Ectodermal cell (in vitro differentiated cells): ENCODE measurements at regions not wholly inside any gene's neighbourhood (a gene's known extent, or its start where the extent isn't known, plus 50 kb on each side); places are given as distances from the start of the nearest gene placed in this dataset.

Experiments used
- H3K27ac ChIP-seq: 2 replicates; pipeline ENCODE4 v1.7.0; 2013; ENCODE audit warnings: mild to moderate bottlenecking, low read depth, low read length; ENCODE audit not compliant: insufficient read depth, poor library complexity, severe bottlenecking
- H3K27me3 ChIP-seq: 2 replicates; pipeline ENCODE4 v1.7.0; 2013; ENCODE audit warnings: mild to moderate bottlenecking, low read length; ENCODE audit not compliant: insufficient read depth, control insufficient read depth, poor library complexity, severe bottlenecking
- H3K36me3 ChIP-seq: one replicate; pipeline ENCODE4 v1.7.0; 2013; ENCODE audit warnings: low read length; ENCODE audit not compliant: control insufficient read depth, insufficient read depth
- H3K4me1 ChIP-seq: one replicate; pipeline ENCODE4 v1.7.0; 2013; ENCODE audit warnings: low read length; ENCODE audit not compliant: control insufficient read depth, insufficient read depth
- H3K4me3 ChIP-seq: 2 replicates; pipeline ENCODE4 v1.7.0; 2013; ENCODE audit warnings: low read depth, low read length, control low read depth; ENCODE audit not compliant: insufficient read depth
- H3K9me3 ChIP-seq: 2 replicates; pipeline ENCODE4 v1.7.0; 2013; ENCODE audit warnings: mild to moderate bottlenecking, low read length, moderate library complexity; ENCODE audit not compliant: control insufficient read depth
- WGBS, 2 experiments: methylation state at CpG; one replicate each; pipeline ENCODE4 v1.1.7; 2013; ENCODE audit warnings: missing lambda C conversion rate in 2 of 2; 5-methylcytosine and 5-hydroxymethylcytosine counted together

- H3K27ac ChIP-seq = no peak overlapping the region
- H3K4me1 ChIP-seq = peaks cover 11% of the 10 kb centered on the region
- 64 to 74% methylated on average over 3 to 4 of the region's 4 CpGs for WGBS, 2 experiments
- H3K36me3 ChIP-seq = no peaks in the 10 kb centered on the region
- no peaks in the 10 kb centered on the region for H3K27me3 ChIP-seq
- no peak overlapping the region for H3K4me3 ChIP-seq
- no peaks in the 10 kb centered on the region for H3K9me3 ChIP-seq
These were observed 153.8 kb downstream of the DEPDC1B start for GRCh38 chr5:60546207-60546606.

DNA sequence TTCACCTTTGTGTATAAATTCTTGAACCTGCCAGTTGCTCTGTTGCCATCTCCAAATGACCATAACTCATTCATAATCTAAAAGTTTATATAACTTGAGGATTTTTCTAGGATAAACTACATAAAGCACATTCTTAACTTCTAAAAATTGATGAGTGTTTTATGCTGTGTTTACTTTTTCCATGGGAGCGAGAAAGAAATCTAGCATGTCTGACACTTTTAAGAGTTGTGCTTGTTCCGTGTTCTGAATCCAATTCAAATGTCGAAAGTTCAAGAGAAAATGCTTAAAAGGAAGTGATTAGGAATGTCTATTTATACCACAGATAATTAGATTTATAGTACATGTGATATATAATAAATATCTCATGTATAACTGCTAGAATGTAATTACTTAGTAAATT lies 154.4 kb downstream of the DEPDC1B start:
- Histone ChIP-seq H3K27ac (no peak overlapping the region), H3K27me3 (no peaks in the 10 kb centered on the region), H3K9me3 (no peaks in the 10 kb centered on the region), H3K4me1 (peaks cover 13% of the 10 kb centered on the region), H3K36me3 (no peaks in the 10 kb centered on the region), H3K4me3 (no peak overlapping the region)
- WGBS, 2 experiments = 97 to 100% methylated on average over 2 of the region's 3 CpGs

GRCh38 chr5:60544142-60544541 lies 155.8 kb downstream of the DEPDC1B start:
- no peak overlapping the region for H3K27ac ChIP-seq
- H3K4me3 ChIP-seq = no peak overlapping the region
- H3K27me3 ChIP-seq = no peaks in the 10 kb centered on the region
- H3K9me3 ChIP-seq = no peaks in the 10 kb centered on the region
- no peaks in the 10 kb centered on the region for H3K36me3 ChIP-seq
- 100% methylated on average over 2 of the region's 2 CpGs; no CpG with 5 or more reads in 1 of the 2 experiments for WGBS, 2 experiments
- H3K4me1 ChIP-seq = peaks cover 13% of the 10 kb centered on the region

GRCh38 chr5:60541980-60542379 lies 158.0 kb downstream of the DEPDC1B start:
- Histone ChIP-seq H3K36me3 (no peaks in the 10 kb centered on the region), H3K27ac (no peak overlapping the region), H3K4me3 (no peak overlapping the region), H3K27me3 (no peaks in the 10 kb centered on the region), H3K4me1 (peaks cover 13% of the 10 kb centered on the region), H3K9me3 (no peaks in the 10 kb centered on the region)
- WGBS, 2 experiments = 70 to 89% methylated on average over 1 of the region's 2 CpGs

- H3K4me3 ChIP-seq = no peak overlapping the region
- no peaks in the 10 kb centered on the region for H3K27me3 ChIP-seq
- WGBS, 2 experiments = 47 to 50% methylated on average over 2 to 3 of the region's 5 CpGs
These were observed 158.8 kb downstream of the DEPDC1B start for GRCh38 chr5:60540856-60541805.

GRCh38 chr5:60538955-60539866 lies 160.8 kb downstream of the DEPDC1B start:
- 94 to 98% methylated on average over 1 of the region's 1 CpG for WGBS, 2 experiments
- H3K4me1 ChIP-seq = peaks cover 13% of the 10 kb centered on the region
- no peaks in the 10 kb centered on the region for H3K27me3 ChIP-seq
- no peak overlapping the region for H3K4me3 ChIP-seq
- no peaks in the 10 kb centered on the region for H3K9me3 ChIP-seq
- no peaks in the 10 kb centered on the region for H3K36me3 ChIP-seq
- no peak overlapping the region for H3K27ac ChIP-seq

More at GRCh38 chr5:60540856-60541805, 158.8 kb downstream of the DEPDC1B start:
- Histone ChIP-seq H3K27ac (no peak overlapping the region), H3K4me1 (peaks cover 13% of the 10 kb centered on the region), H3K9me3 (no peaks in the 10 kb centered on the region), H3K36me3 (no peaks in the 10 kb centered on the region)

- Histone ChIP-seq H3K27ac (no peak overlapping the region), H3K36me3 (no peaks in the 10 kb centered on the region), H3K27me3 (no peaks in the 10 kb centered on the region), H3K4me3 (no peak overlapping the region), H3K9me3 (no peaks in the 10 kb centered on the region), H3K4me1 (peaks cover 13% of the 10 kb centered on the region)
- WGBS, 2 experiments = 92 to 100% methylated on average over 1 of the region's 2 CpGs
These were observed 161.5 kb downstream of the DEPDC1B start for GRCh38 chr5:60538426-60538825.

DNA sequence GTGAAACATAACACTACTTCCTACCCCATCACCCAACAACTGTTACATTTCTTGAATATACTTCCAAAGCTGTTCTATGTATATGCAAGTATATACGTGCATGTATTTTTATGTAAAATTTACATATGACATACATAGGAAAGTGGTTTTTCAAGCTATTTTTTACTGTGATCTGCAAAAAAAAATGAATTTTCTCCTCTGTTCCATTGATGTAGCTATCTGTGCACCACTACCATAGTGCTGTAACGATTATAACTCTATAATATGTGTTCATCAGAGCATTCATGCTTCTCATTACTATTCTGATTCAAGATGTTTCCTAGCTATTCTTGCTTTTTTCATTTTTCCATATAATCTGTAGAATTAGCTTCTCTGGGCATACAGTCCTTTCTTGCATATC lies 164.0 kb downstream of the DEPDC1B start:
- Histone ChIP-seq H3K4me1 (no peaks in the 10 kb centered on the region), H3K27ac (no peak overlapping the region), H3K36me3 (no peaks in the 10 kb centered on the region), H3K27me3 (no peaks in the 10 kb centered on the region), H3K4me3 (no peak overlapping the region), H3K9me3 (no peaks in the 10 kb centered on the region)
- 90 to 100% methylated on average over 1 of the region's 2 CpGs for WGBS, 2 experiments

- Histone ChIP-seq H3K4me3 (no peak overlapping the region), H3K4me1 (no peaks in the 10 kb centered on the region), H3K27ac (no peak overlapping the region), H3K27me3 (no peaks in the 10 kb centered on the region), H3K36me3 (no peaks in the 10 kb centered on the region), H3K9me3 (no peaks in the 10 kb centered on the region)
These were observed 164.8 kb downstream of the DEPDC1B start for GRCh38 chr5:60535198-60535597.

GRCh38 chr5:60533789-60534188 lies 166.2 kb downstream of the DEPDC1B start:
- H3K36me3 ChIP-seq = no peaks in the 10 kb centered on the region
- H3K27ac ChIP-seq = no peak overlapping the region
- H3K27me3 ChIP-seq = no peaks in the 10 kb centered on the region
- no peaks in the 10 kb centered on the region for H3K9me3 ChIP-seq
- no peaks in the 10 kb centered on the region for H3K4me1 ChIP-seq
- 94 to 98% methylated on average over 2 to 4 of the region's 4 CpGs for WGBS, 2 experiments
- no peak overlapping the region for H3K4me3 ChIP-seq
